Posterior cingulate gyrus (tissue), 11 donors: ENCODE measurements at regions not wholly inside any gene's neighbourhood (a gene's known extent, or its start where the extent isn't known, plus 50 kb on each side); places are given as distances from the start of the nearest gene placed in this dataset.
"Not testable (repeated sequence)": the region's sequence is repeated elsewhere in the genome, so short reads cannot be mapped to it uniquely, and the experiment has no call there.

Source experiments
- DNase-seq, 10 donors: peaks; one replicate each; pipeline versions ENCODE4 v3.0.0 to v3.0.0-alpha.2; 2020 to 2021; ENCODE audit warnings: mixed read lengths in 3 of 10
- intact Hi-C: fragments of 100-400 bp; cut with DNase I; formaldehyde crosslinking; loops from one replicate; pipeline ENCODE4 v1.15.1; 2023

GRCh38 chr13:33679658-33680012 is 138.3 kb upstream of the RFC3 start:
- no peak for DNase-seq
- intact Hi-C loops, result no loop called here

DNA sequence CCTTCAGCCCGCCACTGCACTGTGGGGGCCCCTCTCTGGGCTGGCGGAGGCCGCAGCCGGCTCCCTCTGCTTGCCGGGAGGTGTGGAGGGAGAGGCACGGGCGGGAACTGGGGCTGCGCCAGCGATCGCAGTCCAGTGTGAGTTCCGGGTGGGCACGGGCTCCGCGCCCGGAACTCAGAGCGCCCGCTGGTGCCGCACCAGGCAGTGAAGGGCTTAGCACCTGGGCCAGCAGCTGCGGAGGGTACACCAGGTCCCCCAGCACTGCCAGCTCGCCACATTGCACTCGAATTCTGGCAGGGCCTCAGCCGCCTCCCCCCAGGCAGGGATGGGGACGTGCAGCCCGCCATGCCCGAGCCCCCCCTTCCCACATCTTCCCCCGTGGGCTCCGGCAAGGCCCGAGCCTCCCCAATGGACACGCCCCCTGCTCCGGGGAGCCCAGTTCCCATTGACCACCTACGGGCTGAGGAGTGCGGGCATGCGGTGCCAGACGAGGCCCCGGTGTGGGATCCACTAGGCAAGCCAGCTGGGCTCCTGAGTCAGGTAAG is 135.9 kb upstream of the RFC3 start:
- intact Hi-C loops, result no loop called here
- DNase-seq, result no peak

- DNase-seq, intact Hi-C loops: not testable (repeated sequence)
These were observed 135.3 kb upstream of the RFC3 start for GRCh38 chr13:33682646-33683045.

DNA sequence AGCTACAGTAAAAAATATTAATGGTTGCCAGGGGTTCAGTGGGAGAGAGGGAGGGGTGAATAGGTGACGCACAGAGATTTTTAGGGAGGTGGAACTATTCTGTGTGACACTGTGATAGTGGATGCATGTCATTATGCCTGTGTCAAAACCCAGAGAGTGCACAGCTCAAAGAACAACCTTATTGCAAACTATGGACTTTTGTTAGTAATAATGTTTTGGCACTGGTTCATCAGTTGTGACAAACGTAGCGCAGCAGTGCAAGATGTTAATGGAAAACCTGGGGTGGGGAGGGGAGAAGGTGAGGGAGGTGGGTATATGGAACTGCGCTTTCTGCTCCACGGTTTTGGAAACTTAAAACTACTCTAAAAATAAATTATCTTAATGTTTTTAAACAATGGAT is 134.6 kb upstream of the RFC3 start:
- intact Hi-C loops, result no loop called here
- DNase-seq, result no peak

DNA sequence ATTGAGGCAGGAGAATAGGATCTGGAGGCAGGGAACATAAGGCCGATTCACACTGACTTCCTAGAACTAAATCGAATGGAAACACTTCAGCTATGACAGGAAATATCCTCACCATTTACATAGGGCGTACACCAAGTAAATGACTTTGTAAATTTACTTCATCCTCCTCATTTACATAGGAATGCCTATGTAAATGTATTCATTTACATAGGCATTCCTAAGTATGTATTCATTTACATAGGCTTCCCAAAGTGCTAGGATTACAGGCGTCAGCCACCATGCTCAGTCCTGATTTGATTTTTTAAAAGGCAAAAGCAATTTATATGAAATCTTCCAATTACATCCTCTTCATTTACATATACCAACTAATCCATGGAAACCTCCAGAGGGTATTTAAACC is 133.1 kb upstream of the RFC3 start:
- DNase-seq, result no peak
- intact Hi-C loops, result no loop called here

DNA sequence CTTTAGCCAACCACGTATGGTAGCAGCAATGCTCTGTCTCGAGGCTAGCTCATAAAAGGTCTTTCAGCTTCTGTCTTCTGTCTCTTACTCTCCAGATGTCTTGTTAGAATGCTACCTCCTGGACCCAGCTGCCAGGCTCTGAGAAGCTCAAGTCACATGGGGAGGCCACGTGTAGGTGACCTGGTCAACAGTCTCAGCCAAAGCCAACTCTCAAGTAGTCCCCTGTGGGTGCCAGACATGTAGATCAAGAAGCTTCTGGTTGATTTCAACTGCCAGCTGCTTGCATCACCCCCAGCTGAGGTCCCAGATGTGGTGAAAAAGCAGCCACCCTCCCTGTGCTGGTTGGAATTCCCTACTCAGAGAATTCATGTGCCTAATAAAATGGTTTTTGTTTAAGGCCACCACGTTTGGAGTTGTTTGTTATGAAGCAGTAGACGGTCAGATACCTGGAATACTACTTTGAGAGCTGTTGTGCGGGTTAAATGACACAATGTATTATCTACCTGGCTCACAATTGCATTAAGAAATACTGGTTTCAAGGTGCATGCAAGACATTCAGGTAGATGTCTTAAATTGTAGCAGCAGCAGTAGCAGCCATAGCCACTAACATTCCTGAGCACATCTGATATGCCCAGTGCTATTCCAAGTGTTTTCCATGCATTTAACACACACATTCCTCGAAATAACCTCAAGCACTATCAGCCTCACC is 131.0 kb upstream of the RFC3 start:
- intact Hi-C loops, result no loop called here
- no peak for DNase-seq

GRCh38 chr13:33690354-33690753 is 127.6 kb upstream of the RFC3 start:
- DNase-seq, result no peak
- intact Hi-C loops, result no loop called here

DNA sequence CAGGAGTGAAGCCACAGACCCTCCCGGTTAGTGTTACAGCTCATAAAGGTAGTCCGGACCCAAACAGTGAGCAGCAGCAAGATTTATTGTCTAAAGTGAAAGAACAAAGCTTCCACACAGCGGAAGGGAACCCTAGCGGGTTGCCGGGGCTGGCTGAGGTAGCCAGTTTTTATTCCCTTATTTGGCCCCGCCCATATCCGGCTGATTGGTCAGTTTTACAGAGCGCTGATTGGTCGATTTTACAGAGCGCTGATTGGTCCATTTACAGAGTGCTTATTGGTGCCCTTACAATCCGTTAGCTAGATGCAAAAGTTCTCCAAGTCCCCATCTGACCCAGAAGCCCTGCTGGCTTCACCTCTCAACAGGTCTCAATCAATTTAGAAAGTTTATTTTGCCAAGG is 126.0 kb upstream of the RFC3 start:
- no peak for DNase-seq
- intact Hi-C loops, result no loop called here

GRCh38 chr13:33692531-33692930 is 125.4 kb upstream of the RFC3 start:
- intact Hi-C loops, result no loop called here
- DNase-seq, result no peak

GRCh38 chr13:33694546-33694945 is 123.4 kb upstream of the RFC3 start:
- no peak for DNase-seq
- intact Hi-C loops, result no loop called here

DNA sequence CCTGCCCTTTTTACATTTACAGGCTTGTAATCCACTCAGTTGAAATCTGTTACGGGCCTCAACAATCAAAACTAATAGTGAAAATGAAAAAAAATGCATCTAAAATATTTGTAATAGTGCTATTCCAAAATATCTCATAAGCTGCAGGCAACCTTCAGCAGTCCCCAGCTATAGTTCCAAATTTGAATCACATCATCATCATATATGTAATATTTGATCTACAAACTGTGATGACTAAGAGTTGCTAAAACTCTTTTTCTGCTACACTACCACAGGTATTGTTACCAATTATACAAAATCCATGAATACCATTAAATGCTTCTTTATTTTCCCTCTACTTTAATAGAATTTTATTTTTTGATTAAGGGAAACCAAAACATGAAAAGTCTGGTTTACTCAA is 121.4 kb upstream of the RFC3 start:
- no peak for DNase-seq
- intact Hi-C loops, result no loop called here

DNA sequence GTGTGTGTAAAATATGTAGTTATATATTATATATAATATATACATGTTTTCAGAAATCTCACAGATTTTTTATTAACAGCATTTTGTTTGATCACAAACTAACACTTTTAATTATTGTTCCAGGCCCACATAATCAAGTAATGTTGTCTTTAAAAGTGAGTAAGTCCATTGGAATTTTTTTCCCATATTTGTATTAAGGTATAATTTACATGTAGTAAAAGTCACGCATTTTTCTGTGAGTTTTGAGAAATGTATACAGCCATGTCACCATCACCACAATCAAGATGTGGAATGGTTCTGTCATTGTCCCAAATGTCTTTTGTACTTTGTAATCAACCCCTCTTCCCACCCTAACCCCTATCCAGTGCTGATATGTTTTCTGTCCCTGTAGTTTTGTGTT is 120.0 kb upstream of the RFC3 start:
- intact Hi-C loops, result no loop called here
- DNase-seq, result no peak

GRCh38 chr13:33707449-33707848 is 110.5 kb upstream of the RFC3 start:
- intact Hi-C loops, result no loop called here
- DNase-seq, result no peak

GRCh38 chr13:33710924-33711323 is 107.0 kb upstream of the RFC3 start:
- no peak for DNase-seq
- intact Hi-C loops, result no loop called here

DNA sequence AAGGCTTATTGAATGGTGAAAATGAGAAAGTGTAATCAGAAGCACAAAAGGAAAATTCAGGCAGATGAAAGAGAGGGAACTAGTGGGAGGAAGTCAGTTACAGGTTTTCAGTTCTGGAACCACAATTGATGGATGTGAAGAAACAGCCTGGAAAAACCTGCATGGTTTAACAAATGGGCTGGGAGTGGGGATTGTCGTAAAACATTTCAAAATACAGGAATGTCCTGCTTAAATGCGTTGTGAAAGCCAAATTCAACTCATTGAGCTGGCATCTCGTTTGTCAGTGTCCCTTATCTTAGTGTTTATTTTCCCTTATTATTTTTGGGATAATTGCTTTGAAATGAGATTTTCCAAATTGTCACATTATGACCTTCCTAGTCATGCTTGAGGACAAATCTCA is 106.5 kb upstream of the RFC3 start:
- DNase-seq, result no peak
- intact Hi-C loops, result no loop called here

GRCh38 chr13:33717775-33718174 is 100.2 kb upstream of the RFC3 start:
- intact Hi-C loops, result no loop called here
- no peak for DNase-seq

GRCh38 chr13:33721724-33722123 is 96.2 kb upstream of the RFC3 start:
- intact Hi-C loops, result loop anchor here (5.0 to 10.0 kb wide), 2 partner anchors 497 to 1134 kb away; partner anchors contain the start of gene PDS5B
- DNase-seq, result no peak

DNA sequence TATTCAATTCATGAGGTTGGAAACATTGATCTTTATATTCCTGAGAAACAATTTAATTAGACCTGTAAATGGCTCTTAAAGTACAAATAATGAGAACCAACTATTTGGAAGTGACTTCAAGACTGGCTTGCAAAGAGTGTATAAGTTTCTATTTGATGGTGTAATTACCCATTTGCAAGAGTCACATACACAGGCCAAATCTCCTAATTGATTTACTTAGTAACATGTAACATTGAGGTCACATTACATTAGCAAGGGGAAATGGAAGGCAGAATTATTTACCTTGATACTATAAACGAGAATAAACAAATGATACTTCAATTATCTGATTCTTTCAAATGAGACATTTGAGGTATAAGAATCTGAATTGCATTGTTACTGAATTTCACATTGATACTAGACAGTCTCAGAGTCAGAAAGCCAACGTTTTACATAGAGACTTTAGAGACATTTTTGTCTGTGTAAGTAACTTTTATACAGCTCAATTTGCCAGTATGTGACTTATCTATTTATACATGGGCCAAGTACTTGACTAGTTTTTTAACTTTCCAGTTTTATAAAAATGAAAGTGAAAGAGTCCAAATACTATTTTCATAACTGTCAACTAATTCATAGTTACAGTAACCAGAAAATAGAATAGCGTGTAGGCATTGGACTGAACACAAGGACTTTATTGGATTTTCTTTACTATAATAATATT is 95.6 kb upstream of the RFC3 start:
- DNase-seq, result no peak
- intact Hi-C loops, result loop anchor here (5.0 to 10.0 kb wide), 2 partner anchors 498 to 1135 kb away; partner anchors contain the start of gene PDS5B

DNA sequence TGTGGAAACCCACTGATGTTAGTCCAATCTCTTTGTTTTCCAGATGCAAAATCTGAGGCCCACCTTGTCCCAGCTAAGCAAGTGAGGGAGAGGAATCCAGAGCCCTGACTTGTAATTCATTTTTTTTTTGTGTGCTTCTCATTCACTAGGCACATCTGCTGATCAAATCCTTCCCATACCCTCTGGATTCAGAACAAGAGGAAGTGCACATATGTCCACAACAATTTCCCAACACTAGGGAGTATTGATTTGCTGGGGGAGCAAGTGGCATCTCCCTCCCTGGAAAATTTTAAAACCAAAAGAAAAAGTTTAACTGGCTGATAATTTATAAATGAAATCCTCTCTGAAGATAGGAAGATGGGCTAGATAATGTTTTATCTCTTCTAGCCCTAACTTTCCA is 94.6 kb upstream of the RFC3 start:
- intact Hi-C loops, result loop anchor here (5.0 to 10.0 kb wide), 2 partner anchors 499 to 1136 kb away; partner anchors contain the start of gene PDS5B
- DNase-seq, result no peak

GRCh38 chr13:33723772-33724435 is 94.0 kb upstream of the RFC3 start:
- intact Hi-C loops, result loop anchor here (2.0 to 10.0 kb wide), 4 partner anchors 117 to 1137 kb away; partner anchors contain the start of gene PDS5B
- DNase-seq, result peak; percentile 51 to 94 (median 77)

- intact Hi-C loops, result loop anchor here (2.0 to 10.0 kb wide), 3 partner anchors 119 to 501 kb away; no protein-coding TSS in a partner anchor
- no peak for DNase-seq
These were observed 92.6 kb upstream of the RFC3 start for GRCh38 chr13:33725340-33725739.
